Keratinocyte (primary cell): ENCODE measurements at regions not wholly inside any gene's neighbourhood (a gene's known extent, or its start where the extent isn't known, plus 50 kb on each side); places are given as distances from the start of the nearest gene placed in this dataset.

Source experiments
- DNase-seq: peaks from one replicate; pipeline ENCODE4 v3.0.0-alpha.2; 2011; ENCODE audit warnings: low read depth, missing footprints, low spot score
- FAIRE-seq: peaks from 2 replicates; lab custom pipeline; 2011; peaks lifted over from hg19 to GRCh38; lab: Jason Lieb, UNC
- H2AFZ ChIP-seq: 2 replicates; pipeline ENCODE4 v1.6.0; 2012; ENCODE audit warnings: low read length, control low read depth, inconsistent platforms; ENCODE audit not compliant: control insufficient read depth
- H3K27ac ChIP-seq: 2 replicates; pipeline ENCODE4 v1.5.1; 2011; ENCODE audit warnings: low read length; ENCODE audit not compliant: control insufficient read depth, insufficient read depth
- H3K27me3 ChIP-seq: 3 replicates; pipeline ENCODE4 v1.6.0; 2011; ENCODE audit warnings: low read length; ENCODE audit not compliant: control insufficient read depth, insufficient read depth; ENCODE audit errors: extremely low read depth
- H3K36me3 ChIP-seq, 2 experiments: 2 replicates in 1 of 2; 3 replicates in 1 of 2; pipeline ENCODE4 v1.5.1; 2011; ENCODE audit warnings: low read length in 2 of 2, mild to moderate bottlenecking in 1 of 2; ENCODE audit not compliant: control insufficient read depth in 2 of 2, insufficient read depth in 2 of 2; ENCODE audit errors: extremely low read depth in 1 of 2
- H3K4me1 ChIP-seq: 3 replicates; pipeline ENCODE4 v1.5.1; 2011; ENCODE audit warnings: low read length; ENCODE audit not compliant: control insufficient read depth, insufficient read depth; ENCODE audit errors: extremely low read depth
- H3K4me2 ChIP-seq: 3 replicates; pipeline ENCODE4 v1.6.0; 2011; ENCODE audit warnings: low read depth, low read length; ENCODE audit not compliant: control insufficient read depth, insufficient read depth; ENCODE audit errors: extremely low read depth
- H3K4me3 ChIP-seq, 3 experiments: fragments of 200-600 bp in 1 of 3; sonication (generic) in 1 of 3; 2 replicates in 2 of 3; 3 replicates in 1 of 3; pipeline ENCODE4 v1.5.1; 2011 to 2016; ENCODE audit warnings: low read length in 3 of 3, mild to moderate bottlenecking in 3 of 3, control low read depth in 2 of 3, inconsistent platforms in 1 of 3, low read depth in 1 of 3, mixed read lengths in 1 of 3, mixed run types in 1 of 3, moderate library complexity in 1 of 3; ENCODE audit not compliant: control insufficient read depth in 2 of 3, insufficient read depth in 2 of 3; ENCODE audit errors: extremely low read depth in 1 of 3
- H3K79me2 ChIP-seq: 2 replicates; pipeline ENCODE4 v1.6.0; 2012; ENCODE audit warnings: low read length; ENCODE audit not compliant: control insufficient read depth, insufficient read depth
- H3K9ac ChIP-seq: 3 replicates; pipeline ENCODE4 v1.6.0; 2011; ENCODE audit warnings: low read length; ENCODE audit not compliant: control insufficient read depth, insufficient read depth; ENCODE audit errors: extremely low read depth
- H3K9me1 ChIP-seq: 3 replicates; pipeline ENCODE4 v1.6.0; 2011; ENCODE audit warnings: low read length; ENCODE audit not compliant: control insufficient read depth, insufficient read depth; ENCODE audit errors: extremely low read depth
- H3K9me3 ChIP-seq: 2 replicates; pipeline ENCODE4 v1.5.1; 2012; ENCODE audit warnings: low read depth, low read length; ENCODE audit not compliant: control insufficient read depth
- H4K20me1 ChIP-seq: 3 replicates; pipeline ENCODE4 v1.6.0; 2011; ENCODE audit warnings: low read length; ENCODE audit not compliant: control insufficient read depth, insufficient read depth; ENCODE audit errors: extremely low read depth
- CTCF ChIP-seq, 3 experiments: IDR thresholded peaks in 1 of 3; conservative IDR thresholded peaks in 1 of 3; optimal IDR thresholded peaks in 1 of 3; 2 replicates in 2 of 3; 3 replicates in 1 of 3; pipeline versions ENCODE3 to v1.5.1; 2011; ENCODE audit warnings: low read length in 3 of 3, mild to moderate bottlenecking in 3 of 3, moderate library complexity in 2 of 3, control low read depth in 1 of 3, inconsistent platforms in 1 of 3; ENCODE audit not compliant: insufficient read depth in 2 of 3; ENCODE audit errors: extremely low read depth in 1 of 3
- EZH2 ChIP-seq: IDR thresholded peaks from one replicate; pipeline ENCODE4 v1.6.1; 2012; ENCODE audit warnings: inconsistent platforms, mild to moderate bottlenecking, low read length, moderate library complexity
- dilution Hi-C: fragments of 300-500 bp; cut with MboI; formaldehyde crosslinking; loops from one replicate; pipeline ENCODE4 v1.7.0; 2020; ENCODE audit warnings: low sequenced_read_pairs; ENCODE audit not compliant: extremely low pct_ligation_motif_present

DNA sequence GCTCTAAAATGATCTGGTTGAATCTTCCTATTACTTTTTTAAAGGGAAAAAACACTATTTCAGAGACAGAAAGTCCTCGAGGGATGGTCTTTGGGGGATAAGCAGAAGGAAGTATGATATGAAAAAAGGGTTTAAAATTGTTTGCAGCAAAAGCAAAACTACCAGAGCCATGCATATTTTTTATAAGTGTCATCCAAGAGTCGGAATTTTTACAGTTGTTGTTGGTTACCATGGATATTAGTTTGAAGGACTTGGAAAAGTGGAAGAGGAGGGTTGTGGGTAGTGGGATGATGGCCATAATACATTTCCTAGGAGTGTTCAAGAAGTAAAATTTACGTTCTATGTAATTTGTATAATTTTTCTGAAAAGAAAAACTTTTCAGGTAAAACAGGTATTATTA lies 134.4 kb downstream of the PCDH7 start:
- Histone ChIP-seq H3K9ac (no peak overlapping the region), H3K79me2 (no peaks in the 10 kb centered on the region), H2AFZ (no peak overlapping the region), H3K36me3 (no peaks in the 10 kb centered on the region), H3K9me1 (no peaks in the 10 kb centered on the region), H3K9me3 (no peaks in the 10 kb centered on the region), H3K4me1 (no peaks in the 10 kb centered on the region), H3K4me3 (no peak overlapping the region), H4K20me1 (no peaks in the 10 kb centered on the region), H3K27me3 (no peaks in the 10 kb centered on the region), H3K4me2 (no peak overlapping the region), H3K27ac (no peak overlapping the region)
- FAIRE-seq (no peak), DNase-seq (no peak)
- dilution Hi-C loops, result no loop called here
- TF ChIP-seq EZH2, result no peak
- no peak for TF ChIP-seq CTCF (optimal IDR thresholded peaks at IDR 0.05 in 1 of 3, IDR thresholded peaks at IDR 0.05 in 1 of 3, conservative IDR thresholded peaks at IDR 0.05 in 1 of 3; ENCODE audit: extremely low read depth in 1 of 3, insufficient read depth in 2 of 3, low read length in 3 of 3)

DNA sequence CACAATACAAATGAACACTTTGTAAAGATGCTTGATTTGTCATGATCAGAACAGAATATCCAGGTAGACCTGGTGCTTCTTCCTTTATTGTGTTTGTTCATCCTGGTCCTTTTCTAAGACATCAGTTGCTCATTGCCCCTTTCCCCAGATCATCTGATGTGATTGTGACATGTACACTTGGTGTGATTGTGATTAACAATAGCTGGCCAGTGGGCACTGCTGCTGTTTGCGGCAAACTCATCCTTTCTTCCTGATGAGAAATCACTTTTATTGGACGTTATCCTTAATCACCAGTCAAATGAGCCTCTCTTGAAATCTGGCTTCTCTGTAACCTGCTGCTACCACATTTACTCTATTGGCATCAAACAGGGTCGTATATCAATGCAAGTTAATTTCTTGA lies 135.1 kb downstream of the PCDH7 start:
- FAIRE-seq (no peak), DNase-seq (no peak)
- Histone ChIP-seq H3K4me2 (no peak overlapping the region), H3K9me3 (no peaks in the 10 kb centered on the region), H3K27me3 (no peaks in the 10 kb centered on the region), H3K4me3 (no peak overlapping the region), H3K27ac (no peak overlapping the region), H3K9me1 (no peaks in the 10 kb centered on the region), H3K79me2 (no peaks in the 10 kb centered on the region), H3K4me1 (no peaks in the 10 kb centered on the region), H3K36me3 (no peaks in the 10 kb centered on the region), H3K9ac (no peak overlapping the region), H4K20me1 (no peaks in the 10 kb centered on the region), H2AFZ (no peak overlapping the region)
- dilution Hi-C loops, result no loop called here
- TF ChIP-seq CTCF (optimal IDR thresholded peaks at IDR 0.05 in 1 of 3, IDR thresholded peaks at IDR 0.05 in 1 of 3, conservative IDR thresholded peaks at IDR 0.05 in 1 of 3; ENCODE audit: extremely low read depth in 1 of 3, insufficient read depth in 2 of 3, low read length in 3 of 3) (no peak), EZH2 (no peak)
